CD8-positive, alpha-beta memory T cell (primary cell): ENCODE measurements at regions not wholly inside any gene's neighbourhood (a gene's known extent, or its start where the extent isn't known, plus 50 kb on each side); places are given as distances from the start of the nearest gene placed in this dataset.
"Not testable (repeated sequence)": the region's sequence is repeated elsewhere in the genome, so short reads cannot be mapped to it uniquely, and the experiment has no call there.

Experiments used
- CTCF ChIA-PET: fragments of 350-600 bp; sonication (Branson Sonifier 250); formaldehyde crosslinking; loops from one replicate; lab custom pipeline; 2021; ENCODE audit warnings: antibody characterized with exemption; lab: Charles Lee
- POLR2A ChIA-PET: fragments of 350-600 bp; sonication (Branson Sonifier 250); formaldehyde crosslinking; loops from one replicate; lab custom pipeline; 2021; ENCODE audit warnings: antibody characterized with exemption; lab: Charles Lee
- DNase-seq, 5 donors: peaks; one replicate each; pipeline versions ENCODE4 v3.0.0 to v3.0.0-alpha.2; 2020 to 2022; ENCODE audit warnings: mixed read lengths in 1 of 5
- H3K27ac ChIP-seq: one replicate; pipeline ENCODE4 v1.7.0; 2013; ENCODE audit warnings: low read depth, mild to moderate bottlenecking, low read length, moderate library complexity
- H3K27me3 ChIP-seq: 2 replicates; pipeline ENCODE4 v1.7.0; 2013; ENCODE audit warnings: low read length, mild to moderate bottlenecking; ENCODE audit not compliant: insufficient read depth, poor library complexity, severe bottlenecking
- H3K36me3 ChIP-seq: 2 replicates; pipeline ENCODE4 v1.7.0; 2013; ENCODE audit warnings: mild to moderate bottlenecking, low read length, moderate library complexity; ENCODE audit not compliant: insufficient read depth
- H3K4me1 ChIP-seq: 2 replicates; pipeline ENCODE4 v1.7.0; 2013; ENCODE audit warnings: mild to moderate bottlenecking, low read length, moderate library complexity; ENCODE audit not compliant: insufficient read depth
- H3K4me3 ChIP-seq: 2 replicates; pipeline ENCODE4 v1.7.0; 2013; ENCODE audit warnings: mild to moderate bottlenecking, low read length
- H3K9me3 ChIP-seq: 2 replicates; pipeline ENCODE4 v1.7.0; 2013; ENCODE audit warnings: mild to moderate bottlenecking, low read length
- H3K27ac Mint-ChIP-seq, 8 donors: one replicate each; pipeline ENCODE4 v1.8.0; 2020 to 2021; ENCODE audit warnings: mixed read lengths in 8 of 8, mild to moderate bottlenecking in 6 of 8, inconsistent platforms in 3 of 8, moderate library complexity in 3 of 8
- H3K27me3 Mint-ChIP-seq, 2 donors: one replicate each; pipeline ENCODE4 v1.8.0; 2020 to 2021; ENCODE audit warnings: mixed read lengths in 2 of 2, mild to moderate bottlenecking in 1 of 2, moderate library complexity in 1 of 2
- H3K36me3 Mint-ChIP-seq, 3 donors: one replicate each; pipeline ENCODE4 v1.8.0; 2020 to 2021; ENCODE audit warnings: mixed read lengths in 3 of 3, inconsistent platforms in 1 of 3, mild to moderate bottlenecking in 1 of 3
- H3K4me1 Mint-ChIP-seq, 3 donors: one replicate each; pipeline ENCODE4 v1.8.0; 2020 to 2021; ENCODE audit warnings: mixed read lengths in 3 of 3, inconsistent platforms in 1 of 3, mild to moderate bottlenecking in 1 of 3
- H3K4me3 Mint-ChIP-seq, 7 donors: one replicate each; pipeline ENCODE4 v1.8.0; 2020 to 2021; ENCODE audit warnings: mixed read lengths in 7 of 7, mild to moderate bottlenecking in 6 of 7, moderate library complexity in 4 of 7, inconsistent platforms in 2 of 7
- H3K9me3 Mint-ChIP-seq, 5 donors: one replicate each; pipeline ENCODE4 v1.8.0; 2020 to 2022; ENCODE audit warnings: mixed read lengths in 5 of 5, mild to moderate bottlenecking in 3 of 5, moderate library complexity in 2 of 5, inconsistent platforms in 1 of 5

GRCh38 chr4:9592010-9592409, 147.8 kb downstream of the DEFB131A start:
- no peaks in the 10 kb centered on the region for H3K36me3 ChIP-seq
- H3K9me3 Mint-ChIP-seq = peaks cover 0 to 53% (median 16%) of the 10 kb centered on the region in 5 donors
- H3K27ac Mint-ChIP-seq = no peak overlapping the region
- ChIA-PET POLR2A (no interaction called here), CTCF (no interaction called here)
- no peaks in the 10 kb centered on the region for H3K27me3 ChIP-seq
- H3K4me1 ChIP-seq = no peaks in the 10 kb centered on the region
- peaks cover 0 to 37% (median 5%) of the 10 kb centered on the region in 3 donors for H3K36me3 Mint-ChIP-seq
- no peak overlapping the region for H3K4me3 ChIP-seq
- no peak for DNase-seq
- no peaks in the 10 kb centered on the region for H3K27me3 Mint-ChIP-seq
- H3K4me1 Mint-ChIP-seq = no peaks in the 10 kb centered on the region
- H3K27ac ChIP-seq = no peak overlapping the region
- H3K4me3 Mint-ChIP-seq = no peak overlapping the region
- no peaks in the 10 kb centered on the region for H3K9me3 ChIP-seq

GRCh38 chr4:9594948-9595347, 150.7 kb downstream of the DEFB131A start:
- Mint-ChIP-seq H3K36me3 (peaks cover 0 to 45% (median 5%) of the 10 kb centered on the region in 3 donors), H3K9me3 (peaks cover 0 to 39% (median 13%) of the 10 kb centered on the region in 5 donors), H3K27me3 (no peaks in the 10 kb centered on the region), H3K4me1 (peaks cover 0 to 3% (median 0%) of the 10 kb centered on the region in 3 donors), H3K27ac (no peak overlapping the region), H3K4me3 (no peak overlapping the region)
- CTCF ChIA-PET = no interaction called here
- no peak for DNase-seq
- H3K36me3 ChIP-seq = no peaks in the 10 kb centered on the region
- POLR2A ChIA-PET = no interaction called here
- no peak overlapping the region for H3K27ac ChIP-seq
- H3K4me1 ChIP-seq = no peaks in the 10 kb centered on the region
- H3K9me3 ChIP-seq = no peaks in the 10 kb centered on the region
- no peaks in the 10 kb centered on the region for H3K27me3 ChIP-seq
- no peak overlapping the region for H3K4me3 ChIP-seq

- peaks cover 0 to 39% (median 5%) of the 10 kb centered on the region in 3 donors for H3K36me3 Mint-ChIP-seq
- H3K27me3 Mint-ChIP-seq, H3K36me3 ChIP-seq, H3K4me3 ChIP-seq, H3K4me3 Mint-ChIP-seq, H3K4me1 ChIP-seq, H3K27me3 ChIP-seq, H3K4me1 Mint-ChIP-seq, CTCF ChIA-PET, H3K27ac Mint-ChIP-seq, POLR2A ChIA-PET, H3K9me3 ChIP-seq, H3K27ac ChIP-seq, DNase-seq: not testable (repeated sequence)
- H3K9me3 Mint-ChIP-seq = peaks cover 0 to 33% (median 11%) of the 10 kb centered on the region in 5 donors
Measured at GRCh38 chr4:9595531-9595930, 151.3 kb downstream of the DEFB131A start.

- no peaks in the 10 kb centered on the region for H3K36me3 ChIP-seq
- H3K4me3 ChIP-seq = no peak overlapping the region
- Mint-ChIP-seq H3K27ac (peak overlapping the region in 3 of 8 donors; percentile 1 to 50 (median 15)), H3K9me3 (peaks cover 0 to 6% (median under 1%) of the 10 kb centered on the region in 5 donors), H3K4me3 (no peak overlapping the region), H3K36me3 (peaks cover 0 to 29% (median 5%) of the 10 kb centered on the region in 3 donors), H3K4me1 (peaks cover 19 to 25% (median 24%) of the 10 kb centered on the region in 3 donors), H3K27me3 (no peaks in the 10 kb centered on the region)
- no peaks in the 10 kb centered on the region for H3K27me3 ChIP-seq
- no peak for DNase-seq
- ChIA-PET CTCF (no interaction called here), POLR2A (no interaction called here)
- H3K27ac ChIP-seq = no peak overlapping the region
- no peaks in the 10 kb centered on the region for H3K9me3 ChIP-seq
- H3K4me1 ChIP-seq = peaks cover 5% of the 10 kb centered on the region
Measured at GRCh38 chr4:9599266-9599665, 155.1 kb downstream of the DEFB131A start.

- Histone ChIP-seq H3K4me1 (peaks cover 8% of the 10 kb centered on the region), H3K9me3 (no peaks in the 10 kb centered on the region), H3K27ac (no peak overlapping the region), H3K36me3 (no peaks in the 10 kb centered on the region), H3K27me3 (no peaks in the 10 kb centered on the region), H3K4me3 (no peak overlapping the region)
- Mint-ChIP-seq H3K4me1 (peaks cover 28 to 34% (median 33%) of the 10 kb centered on the region in 3 donors), H3K9me3 (peaks cover 0 to 4% (median 0%) of the 10 kb centered on the region in 5 donors), H3K27ac (peak overlapping the region in 1 of 8 donors; percentile 24), H3K4me3 (no peak overlapping the region), H3K27me3 (no peaks in the 10 kb centered on the region), H3K36me3 (peaks cover 5 to 25% (median 5%) of the 10 kb centered on the region in 3 donors)
- CTCF ChIA-PET = no interaction called here
- no peak for DNase-seq
- POLR2A ChIA-PET = no interaction called here
Measured at GRCh38 chr4:9600246-9600645, 156.0 kb downstream of the DEFB131A start.

- H3K4me3 ChIP-seq = no peak overlapping the region
- DNase-seq = no peak
- POLR2A ChIA-PET = interaction anchor here (0.5 kb wide), 1 partner anchor 14 kb away, joined by 3 read pairs; no protein-coding TSS in a partner anchor
- H3K36me3 ChIP-seq = no peaks in the 10 kb centered on the region
- Mint-ChIP-seq H3K4me3 (peak overlapping the region in 3 of 7 donors; percentile 14 to 71 (median 38)), H3K27ac (peak overlapping the region; percentile 47 to 92 (median 64)), H3K9me3 (no peaks in the 10 kb centered on the region), H3K4me1 (peaks cover 39 to 49% (median 45%) of the 10 kb centered on the region in 3 donors), H3K27me3 (no peaks in the 10 kb centered on the region), H3K36me3 (peaks cover 0 to 8% (median 5%) of the 10 kb centered on the region in 3 donors)
- H3K27ac ChIP-seq = no peak overlapping the region
- no peaks in the 10 kb centered on the region for H3K27me3 ChIP-seq
- CTCF ChIA-PET = no interaction called here
- H3K9me3 ChIP-seq = no peaks in the 10 kb centered on the region
- peaks cover 15% of the 10 kb centered on the region for H3K4me1 ChIP-seq
Measured at GRCh38 chr4:9602389-9602914, 158.2 kb downstream of the DEFB131A start.

GRCh38 chr4:9604031-9604892, 160.0 kb downstream of the DEFB131A start:
- Mint-ChIP-seq H3K27ac (peak overlapping the region; percentile 97 to 99 (median 98)), H3K4me3 (peak overlapping the region; percentile 87 to 96 (median 92)), H3K4me1 (peaks cover 41 to 58% (median 42%) of the 10 kb centered on the region in 3 donors)
- H3K9me3 Mint-ChIP-seq, H3K36me3 Mint-ChIP-seq, H3K36me3 ChIP-seq, H3K27me3 Mint-ChIP-seq, CTCF ChIA-PET, POLR2A ChIA-PET, H3K9me3 ChIP-seq, H3K27me3 ChIP-seq: not testable (repeated sequence)
- Histone ChIP-seq H3K4me1 (peaks cover 15% of the 10 kb centered on the region), H3K27ac (peak overlapping the region; percentile 78), H3K4me3 (peak overlapping the region; percentile 66)
- peak; percentile 29 to 81 (median 69) for DNase-seq

GRCh38 chr4:9604893-9605190, 160.6 kb downstream of the DEFB131A start:
- POLR2A ChIA-PET, H3K27me3 ChIP-seq: not testable (repeated sequence)
- H3K27ac ChIP-seq = peak overlapping the region; percentile 78

More at GRCh38 chr4:9604893-9605190, 160.6 kb downstream of the DEFB131A start:
- H3K36me3 Mint-ChIP-seq, H3K36me3 ChIP-seq, H3K27me3 Mint-ChIP-seq, H3K9me3 Mint-ChIP-seq, H3K9me3 ChIP-seq: not testable (repeated sequence)
- peak overlapping the region; percentile 87 to 96 (median 92) for H3K4me3 Mint-ChIP-seq
- peak overlapping the region; percentile 97 to 99 (median 98) for H3K27ac Mint-ChIP-seq
- Histone ChIP-seq H3K4me3 (peak overlapping the region; percentile 66), H3K4me1 (peaks cover 15% of the 10 kb centered on the region)
- H3K4me1 Mint-ChIP-seq = peaks cover 41 to 58% (median 42%) of the 10 kb centered on the region in 3 donors
- peak in 1 of 5 donors; percentile 12 for DNase-seq
- CTCF ChIA-PET = interaction anchor here (2.8 kb wide), 1 partner anchor 73 kb away, joined by 11 read pairs; no protein-coding TSS in a partner anchor
